ENCODE measurements at regions not wholly inside any gene's neighbourhood (a gene's known extent, or its start where the extent isn't known, plus 50 kb on each side); places are given as distances from the start of the nearest gene placed in this dataset.

GRCh38 chr12:93152617-93153016 lies 223.5 kb upstream of the EEA1 start:
- no peak overlapping the region for H3K56ac ChIP-seq (replicated peaks; ENCODE audit: insufficient read length, low read depth, low read length)
- 89% methylated on average over 2 of the region's 2 CpGs; no CpG with 5 or more reads in 1 of the 2 experiments for WGBS, 2 experiments (ENCODE audit: extremely low coverage in 1 of 2, insufficient coverage in 1 of 2, insufficient read length in 1 of 2, insufficient replicate concordance in 2 of 2, low coverage in 1 of 2, low lambda C conversion rate in 2 of 2, missing lambda C conversion rate in 1 of 2)
- FAIRE-seq: no peak
- no peak overlapping the region for H4K8ac ChIP-seq (ENCODE audit: extremely low read depth, insufficient read depth, low read length)
- no peak overlapping the region for H2BK5ac ChIP-seq (ENCODE audit: low read depth, low read length)
- no peak overlapping the region for H2BK120ac ChIP-seq (replicated peaks; ENCODE audit: low read depth, low read length)
- DNase-seq (ENCODE audit: low read depth in 1 of 2, low spot score in 2 of 2): no peak
- no peak overlapping the region for H3K4me3 ChIP-seq (ENCODE audit: extremely low read depth in 1 of 4, insufficient read depth in 2 of 4, low read depth in 3 of 4, low read length in 4 of 4)
- no peak overlapping the region for H4K91ac ChIP-seq (replicated peaks; ENCODE audit: insufficient read length, low read length)
- H3K36me3 ChIP-seq (ENCODE audit: control insufficient read depth in 2 of 4, insufficient read depth in 4 of 4, low read length in 3 of 4): no peaks in the 10 kb centered on the region
- H3K27ac ChIP-seq (ENCODE audit: low read depth, low read length): no peak overlapping the region
- H3K4me2 ChIP-seq (ENCODE audit: insufficient read depth in 1 of 2, low read depth in 2 of 2, low read length in 2 of 2): no peak overlapping the region
- H3K4me1 ChIP-seq (replicated peaks in 1 of 4; ENCODE audit: control insufficient read depth in 3 of 4, insufficient read depth in 4 of 4, low read length in 3 of 4): no peaks in the 10 kb centered on the region
- CTCF ChIA-PET (ENCODE audit: partially characterized antibody): no interaction called here
- no peak overlapping the region for H2BK12ac ChIP-seq (ENCODE audit: low read depth, low read length)
- no peak overlapping the region for H4K5ac ChIP-seq (ENCODE audit: insufficient read length, low read depth, low read length)
- no peaks in the 10 kb centered on the region for H3K79me2 ChIP-seq (ENCODE audit: control insufficient read depth in 1 of 2, insufficient read depth in 2 of 2, low read length in 2 of 2)
- no peaks in the 10 kb centered on the region for H3K23me2 ChIP-seq (ENCODE audit: low read depth, low read length)
- no peak overlapping the region for H2AK5ac ChIP-seq (ENCODE audit: low read depth, low read length)
- H4K20me1 ChIP-seq (replicated peaks in 1 of 2; ENCODE audit: control insufficient read depth in 1 of 2, insufficient read depth in 2 of 2, low read length in 2 of 2): no peaks in the 10 kb centered on the region
- no peak overlapping the region for H3K23ac ChIP-seq (ENCODE audit: insufficient read length)
- TF ChIP-seq CTCF (IDR thresholded peaks at IDR 0.05; ENCODE audit: control extremely low read depth in 1 of 3, insufficient read depth in 1 of 3, low read depth in 1 of 3, low read length in 3 of 3) (no peak), SP1 (IDR thresholded peaks at IDR 0.05; ENCODE audit: low read depth, low read length) (no peak), NRF1 (IDR thresholded peaks at IDR 0.05; ENCODE audit: low read depth, low read length) (no peak), SIX5 (IDR thresholded peaks at IDR 0.05; ENCODE audit: low read depth, low read length) (no peak), SIRT6 (IDR thresholded peaks at IDR 0.05; ENCODE audit: low read length) (no peak), CTBP2 (IDR thresholded peaks at IDR 0.05; ENCODE audit: borderline replicate concordance, insufficient read depth, insufficient read length, low read length) (no peak), CEBPB (IDR thresholded peaks at IDR 0.05; ENCODE audit: low read depth, low read length) (no peak), HDAC2 (IDR thresholded peaks at IDR 0.05; ENCODE audit: borderline replicate concordance in 1 of 2, low read depth in 2 of 2, low read length in 2 of 2) (no peak), HDAC6 (IDR thresholded peaks at IDR 0.05; ENCODE audit: low read depth, low read length) (no peak)
- H3K79me1 ChIP-seq (ENCODE audit: low read depth, low read length): no peaks in the 10 kb centered on the region
- H3K4ac ChIP-seq (replicated peaks; ENCODE audit: insufficient read length, low read depth, low read length): no peak overlapping the region
- H3K14ac ChIP-seq (ENCODE audit: insufficient read length): no peak overlapping the region
- no peaks in the 10 kb centered on the region for H3K9me3 ChIP-seq (ENCODE audit: insufficient read depth in 2 of 2, low read depth in 1 of 2, low read length in 1 of 2)
- no peak overlapping the region for H3K9ac ChIP-seq (replicated peaks in 1 of 4; ENCODE audit: extremely low read depth in 1 of 4, low read depth in 3 of 4, low read length in 3 of 4)
- H2AFZ ChIP-seq (ENCODE audit: low read length): no peak overlapping the region
- POLR2A ChIA-PET (ENCODE audit: partially characterized antibody): no interaction called here
- no peak overlapping the region for H2BK15ac ChIP-seq (ENCODE audit: low read length)
- no peaks in the 10 kb centered on the region for H3K27me3 ChIP-seq (replicated peaks in 1 of 4; ENCODE audit: control insufficient read depth in 3 of 4, extremely low read depth in 1 of 4, insufficient read depth in 3 of 4, low read length in 3 of 4)
- H2BK20ac ChIP-seq (ENCODE audit: low read length): no peak overlapping the region
- no peak overlapping the region for H3K18ac ChIP-seq (ENCODE audit: extremely low read depth, low read length)

Data from H1 (cell line).